Loucy (cell line): ENCODE measurements at regions not wholly inside any gene's neighbourhood (a gene's known extent, or its start where the extent isn't known, plus 50 kb on each side); places are given as distances from the start of the nearest gene placed in this dataset.

ENCODE experiments used
- EZH2phosphoT487 ChIP-seq: fragments of 200-600 bp; IDR thresholded peaks from 2 replicates; pipeline ENCODE4 v1.6.1; 2018; ENCODE audit warnings: antibody characterized with exemption, mild to moderate bottlenecking, moderate library complexity, borderline replicate concordance
- TF ChIP-seq, protein P1 (sequence below): fragments of 200-600 bp; sonication (generic); conservative IDR thresholded peaks from 2 replicates; pipeline ENCODE4 v1.5.1; 2014; ENCODE audit warnings: mild to moderate bottlenecking, antibody characterized with exemption, low read length

- TF ChIP-seq, protein P1, sequence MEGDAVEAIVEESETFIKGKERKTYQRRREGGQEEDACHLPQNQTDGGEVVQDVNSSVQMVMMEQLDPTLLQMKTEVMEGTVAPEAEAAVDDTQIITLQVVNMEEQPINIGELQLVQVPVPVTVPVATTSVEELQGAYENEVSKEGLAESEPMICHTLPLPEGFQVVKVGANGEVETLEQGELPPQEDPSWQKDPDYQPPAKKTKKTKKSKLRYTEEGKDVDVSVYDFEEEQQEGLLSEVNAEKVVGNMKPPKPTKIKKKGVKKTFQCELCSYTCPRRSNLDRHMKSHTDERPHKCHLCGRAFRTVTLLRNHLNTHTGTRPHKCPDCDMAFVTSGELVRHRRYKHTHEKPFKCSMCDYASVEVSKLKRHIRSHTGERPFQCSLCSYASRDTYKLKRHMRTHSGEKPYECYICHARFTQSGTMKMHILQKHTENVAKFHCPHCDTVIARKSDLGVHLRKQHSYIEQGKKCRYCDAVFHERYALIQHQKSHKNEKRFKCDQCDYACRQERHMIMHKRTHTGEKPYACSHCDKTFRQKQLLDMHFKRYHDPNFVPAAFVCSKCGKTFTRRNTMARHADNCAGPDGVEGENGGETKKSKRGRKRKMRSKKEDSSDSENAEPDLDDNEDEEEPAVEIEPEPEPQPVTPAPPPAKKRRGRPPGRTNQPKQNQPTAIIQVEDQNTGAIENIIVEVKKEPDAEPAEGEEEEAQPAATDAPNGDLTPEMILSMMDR = no peak
- no peak for TF ChIP-seq EZH2phosphoT487
Observed at GRCh38 chr15:87322265-87322664, 934.3 kb downstream of the NTRK3 start.
